Tibial artery (tissue), 4 donors: ENCODE measurements at regions not wholly inside any gene's neighbourhood (a gene's known extent, or its start where the extent isn't known, plus 50 kb on each side); places are given as distances from the start of the nearest gene placed in this dataset.

ENCODE experiments used
- DNase-seq, 2 donors: peaks; one replicate each; pipeline ENCODE4 v3.0.0-alpha.2; 2019
- H3K27ac ChIP-seq, 2 donors: fragments of 200-600 bp; sonication (generic) in 1 of 2; 1 replicate in 1 of 2; 2 replicates in 1 of 2; pipeline ENCODE4 v1.5.1; 2018 to 2019; ENCODE audit warnings: mild to moderate bottlenecking in 1 of 2
- H3K27me3 ChIP-seq, 2 donors: fragments of 200-600 bp; sonication (generic) in 1 of 2; one replicate each; pipeline versions ENCODE4 v1.5.1 to v1.6.0; 2016 to 2019
- H3K36me3 ChIP-seq, 3 donors: fragments of 200-600 bp; sonication (generic) in 2 of 3; one replicate each; pipeline ENCODE4 v1.5.1; 2016 to 2019; ENCODE audit warnings: mild to moderate bottlenecking in 2 of 3
- H3K4me1 ChIP-seq, 4 donors: fragments of 200-600 bp; sonication (generic) in 2 of 4; 1 replicate in 3 of 4; 2 replicates in 1 of 4; pipeline ENCODE4 v1.5.1; 2016 to 2019
- H3K4me3 ChIP-seq, 2 donors: fragments of 200-600 bp; sonication (generic) in 1 of 2; 1 replicate in 1 of 2; 2 replicates in 1 of 2; pipeline ENCODE4 v1.5.1; 2018 to 2019; ENCODE audit warnings: mild to moderate bottlenecking in 2 of 2
- H3K9me3 ChIP-seq, 3 donors: fragments of 200-600 bp; sonication (generic) in 1 of 3; one replicate each; pipeline ENCODE4 v1.5.1; 2016 to 2019
- intact Hi-C: fragments of 100-400 bp; cut with DNase I; formaldehyde crosslinking; loops from one replicate; pipeline ENCODE4 v1.15.0; 2023; ENCODE audit warnings: low total_unique reads
- TF ChIP-seq, protein P1 (sequence below), 2 experiments: fragments of 200-600 bp in 1 of 2; fragments of 450-650 bp in 1 of 2; IDR thresholded peaks; one replicate each; pipeline ENCODE4 v1.5.1; 2017 to 2019; ENCODE audit warnings: antibody characterized with exemption in 2 of 2, mild to moderate bottlenecking in 1 of 2, moderate library complexity in 1 of 2

DNA sequence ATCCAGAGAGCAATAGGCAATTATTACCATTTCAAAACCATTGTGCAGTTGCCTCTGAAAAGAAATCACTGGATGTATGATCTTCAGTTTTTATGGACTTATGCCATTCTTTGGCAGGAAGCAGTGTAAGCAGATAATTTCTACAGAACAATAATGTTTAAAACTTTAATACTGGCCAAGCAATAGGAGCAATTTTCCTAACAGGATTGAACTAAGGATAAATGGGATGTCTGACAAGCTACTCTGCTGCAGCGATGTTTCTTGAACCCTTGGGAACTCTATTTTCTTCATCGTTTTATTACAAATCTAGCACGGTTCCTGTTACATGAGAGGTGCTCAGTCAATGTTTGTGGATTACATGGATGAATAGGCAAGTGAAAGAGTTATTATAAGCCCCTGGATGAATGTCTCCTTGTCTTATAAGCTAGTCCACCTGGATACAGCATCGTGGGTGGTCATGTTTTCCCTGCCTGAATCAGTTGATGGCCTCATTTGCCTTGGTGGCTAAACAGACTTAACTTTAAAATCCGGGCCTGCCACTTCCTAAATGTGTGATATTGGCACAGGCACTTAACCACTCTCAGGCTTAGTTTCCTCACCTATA, 68.2 kb upstream of the MDM1 start:
- intact Hi-C loops, result no loop called here

DNA sequence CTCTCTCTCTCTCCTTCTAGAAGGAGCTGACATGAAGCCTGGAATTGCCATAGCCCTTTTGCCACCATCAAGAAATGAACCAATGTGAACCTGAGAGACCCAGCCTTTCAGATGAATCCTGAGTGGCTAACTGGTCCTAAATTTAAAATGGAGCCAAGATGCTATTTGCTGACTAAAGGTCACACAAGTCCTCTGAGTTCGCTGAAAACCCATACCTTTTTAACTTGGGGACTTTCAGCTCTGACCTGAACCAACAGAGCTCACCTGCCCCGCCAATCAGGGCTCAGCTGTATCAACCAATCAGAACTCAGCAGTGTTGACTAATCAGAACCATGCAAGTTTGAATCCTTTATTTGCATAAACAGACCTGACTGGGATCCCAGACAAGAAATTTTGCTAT, 70.3 kb upstream of the MDM1 start:
- DNase-seq, result no peak
- H3K4me1 ChIP-seq, result peaks cover 0 to 23% (median 19%) of the 10 kb centered on the region in 4 donors
- TF ChIP-seq, protein P1, sequence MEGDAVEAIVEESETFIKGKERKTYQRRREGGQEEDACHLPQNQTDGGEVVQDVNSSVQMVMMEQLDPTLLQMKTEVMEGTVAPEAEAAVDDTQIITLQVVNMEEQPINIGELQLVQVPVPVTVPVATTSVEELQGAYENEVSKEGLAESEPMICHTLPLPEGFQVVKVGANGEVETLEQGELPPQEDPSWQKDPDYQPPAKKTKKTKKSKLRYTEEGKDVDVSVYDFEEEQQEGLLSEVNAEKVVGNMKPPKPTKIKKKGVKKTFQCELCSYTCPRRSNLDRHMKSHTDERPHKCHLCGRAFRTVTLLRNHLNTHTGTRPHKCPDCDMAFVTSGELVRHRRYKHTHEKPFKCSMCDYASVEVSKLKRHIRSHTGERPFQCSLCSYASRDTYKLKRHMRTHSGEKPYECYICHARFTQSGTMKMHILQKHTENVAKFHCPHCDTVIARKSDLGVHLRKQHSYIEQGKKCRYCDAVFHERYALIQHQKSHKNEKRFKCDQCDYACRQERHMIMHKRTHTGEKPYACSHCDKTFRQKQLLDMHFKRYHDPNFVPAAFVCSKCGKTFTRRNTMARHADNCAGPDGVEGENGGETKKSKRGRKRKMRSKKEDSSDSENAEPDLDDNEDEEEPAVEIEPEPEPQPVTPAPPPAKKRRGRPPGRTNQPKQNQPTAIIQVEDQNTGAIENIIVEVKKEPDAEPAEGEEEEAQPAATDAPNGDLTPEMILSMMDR (IDR thresholded peaks at IDR 0.05), result no peak
- H3K4me3 ChIP-seq, result no peak overlapping the region
- intact Hi-C loops, result no loop called here
- H3K27ac ChIP-seq, result no peak overlapping the region
- H3K36me3 ChIP-seq, result no peaks in the 10 kb centered on the region
- no peaks in the 10 kb centered on the region for H3K9me3 ChIP-seq
- H3K27me3 ChIP-seq, result no peaks in the 10 kb centered on the region

More for the DNA sequence above, 68.2 kb upstream of the MDM1 start:
- H3K36me3 ChIP-seq, result no peaks in the 10 kb centered on the region
- H3K9me3 ChIP-seq, result no peaks in the 10 kb centered on the region
- H3K4me1 ChIP-seq, result peaks cover 0 to 7% (median 5%) of the 10 kb centered on the region in 4 donors
- H3K27me3 ChIP-seq, result no peaks in the 10 kb centered on the region
- no peak for DNase-seq
- TF ChIP-seq, protein P1 (IDR thresholded peaks at IDR 0.05), result no peak
- no peak overlapping the region for H3K4me3 ChIP-seq
- H3K27ac ChIP-seq, result no peak overlapping the region

- Histone ChIP-seq H3K4me3 (no peak overlapping the region), H3K4me1 (peaks cover 0 to 23% (median 19%) of the 10 kb centered on the region in 4 donors), H3K9me3 (no peaks in the 10 kb centered on the region), H3K27ac (no peak overlapping the region), H3K36me3 (no peaks in the 10 kb centered on the region), H3K27me3 (no peaks in the 10 kb centered on the region)
- no peak for DNase-seq
- TF ChIP-seq, protein P1 (IDR thresholded peaks at IDR 0.05), result no peak
- intact Hi-C loops, result no loop called here
Observed at GRCh38 chr12:68403296-68403695, 71.1 kb upstream of the MDM1 start.

GRCh38 chr12:68403711-68404110, 71.5 kb upstream of the MDM1 start:
- no peak overlapping the region for H3K4me3 ChIP-seq
- no peaks in the 10 kb centered on the region for H3K9me3 ChIP-seq
- H3K36me3 ChIP-seq, result no peaks in the 10 kb centered on the region
- peaks cover 0 to 23% (median 19%) of the 10 kb centered on the region in 4 donors for H3K4me1 ChIP-seq
- TF ChIP-seq, protein P1 (IDR thresholded peaks at IDR 0.05), result no peak
- intact Hi-C loops, result no loop called here
- H3K27me3 ChIP-seq, result no peaks in the 10 kb centered on the region
- no peak for DNase-seq
- H3K27ac ChIP-seq, result no peak overlapping the region

DNA sequence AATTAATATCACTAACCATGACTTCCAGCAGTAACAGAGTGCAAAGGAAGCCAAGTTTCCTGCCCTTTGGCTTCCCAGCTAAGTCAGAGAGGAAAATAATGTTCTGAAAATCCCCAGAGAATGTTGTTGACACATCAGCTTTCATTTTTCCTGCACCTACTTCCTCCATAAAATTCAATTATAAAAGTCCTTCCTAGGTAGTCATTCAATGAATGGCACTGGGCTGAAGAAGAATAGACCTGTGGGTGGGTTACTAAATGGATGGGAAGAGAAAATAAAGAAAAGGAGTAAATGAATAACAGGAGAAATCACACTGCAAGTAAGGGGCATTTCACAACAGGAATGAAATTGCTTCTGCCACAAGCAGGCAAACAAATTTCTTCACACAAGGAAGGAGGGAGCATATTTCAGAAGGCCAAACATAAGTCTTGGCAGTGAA, 73.2 kb upstream of the MDM1 start:
- TF ChIP-seq, protein P1 (IDR thresholded peaks at IDR 0.05), result no peak
- DNase-seq, result no peak
- Histone ChIP-seq H3K4me3 (no peak overlapping the region), H3K27ac (peak overlapping the region; percentile 20 to 26), H3K9me3 (no peaks in the 10 kb centered on the region), H3K4me1 (peaks cover 0 to 23% (median 19%) of the 10 kb centered on the region in 4 donors), H3K36me3 (no peaks in the 10 kb centered on the region), H3K27me3 (no peaks in the 10 kb centered on the region)
- intact Hi-C loops, result no loop called here
